Thoracic aorta (tissue), 2 donors: ENCODE measurements at regions not wholly inside any gene's neighbourhood (a gene's known extent, or its start where the extent isn't known, plus 50 kb on each side); places are given as distances from the start of the nearest gene placed in this dataset.

Source experiments
- ATAC-seq: fragments of 150-250 bp; one replicate; pipeline ENCODE4 v1.8.0; 2017; ENCODE audit warnings: low read depth; ENCODE audit not compliant: insufficient number of reproducible peaks, low FRiP score
- DNase-seq: peaks from one replicate; pipeline ENCODE4 v3.0.0-alpha.2; 2020; ENCODE audit warnings: low spot score
- H3K27ac ChIP-seq, 2 donors: fragments of 200-600 bp; sonication (generic); 1 replicate in 1 of 2; 2 replicates in 1 of 2; pipeline ENCODE4 v1.5.1; 2016; ENCODE audit warnings: mild to moderate bottlenecking in 2 of 2, moderate library complexity in 2 of 2
- H3K27me3 ChIP-seq: fragments of 200-600 bp; sonication (generic); replicated peaks from 2 replicates; pipeline ENCODE4 v1.6.0; 2016; ENCODE audit warnings: mild to moderate bottlenecking; ENCODE audit not compliant: insufficient read depth
- H3K36me3 ChIP-seq: fragments of 200-600 bp; sonication (generic); one replicate; pipeline ENCODE4 v1.5.1; 2016
- H3K4me1 ChIP-seq, 2 donors: fragments of 200-600 bp; sonication (generic); 1 replicate in 1 of 2; 2 replicates in 1 of 2; pipeline versions ENCODE4 v1.5.1 to v1.6.0; 2016; ENCODE audit warnings: low read depth in 2 of 2, mild to moderate bottlenecking in 1 of 2; ENCODE audit not compliant: control insufficient read depth in 1 of 2
- H3K4me3 ChIP-seq: fragments of 200-600 bp; sonication (generic); 2 replicates; pipeline ENCODE4 v1.5.1; 2016; ENCODE audit warnings: mild to moderate bottlenecking
- H3K9me3 ChIP-seq: fragments of 200-600 bp; sonication (generic); 2 replicates; pipeline ENCODE4 v1.5.1; 2016
- CTCF ChIP-seq: fragments of 200-600 bp; sonication (generic); IDR thresholded peaks from one replicate; pipeline ENCODE4 v1.5.1; 2019; ENCODE audit warnings: antibody characterized with exemption

GRCh38 chr2:239671916-239672849 lies 271.4 kb upstream of the HDAC4 start:
- Histone ChIP-seq H3K9me3 (no peaks in the 10 kb centered on the region), H3K4me1 (no peaks in the 10 kb centered on the region), H3K36me3 (no peaks in the 10 kb centered on the region), H3K27me3 (no peaks in the 10 kb centered on the region), H3K4me3 (no peak overlapping the region), H3K27ac (no peak overlapping the region)
- TF ChIP-seq CTCF, result no peak
- ATAC-seq (no peak), DNase-seq (no peak)

GRCh38 chr2:239671471-239671870 lies 270.7 kb upstream of the HDAC4 start:
- Histone ChIP-seq H3K36me3 (no peaks in the 10 kb centered on the region), H3K27me3 (no peaks in the 10 kb centered on the region), H3K9me3 (no peaks in the 10 kb centered on the region), H3K27ac (no peak overlapping the region), H3K4me3 (no peak overlapping the region), H3K4me1 (no peaks in the 10 kb centered on the region)
- DNase-seq (no peak), ATAC-seq (no peak)
- TF ChIP-seq CTCF, result no peak

- ATAC-seq (no peak), DNase-seq (no peak)
- Histone ChIP-seq H3K36me3 (no peaks in the 10 kb centered on the region), H3K9me3 (no peaks in the 10 kb centered on the region), H3K27me3 (no peaks in the 10 kb centered on the region), H3K27ac (no peak overlapping the region), H3K4me1 (no peaks in the 10 kb centered on the region), H3K4me3 (no peak overlapping the region)
- TF ChIP-seq CTCF, result no peak
Observed at GRCh38 chr2:239670463-239671120, 269.8 kb upstream of the HDAC4 start.

GRCh38 chr2:239669899-239670460 lies 269.2 kb upstream of the HDAC4 start:
- no peak for DNase-seq
- no peak overlapping the region for H3K4me3 ChIP-seq
- TF ChIP-seq CTCF, result no peak
- H3K27me3 ChIP-seq, result no peaks in the 10 kb centered on the region
- ATAC-seq, result no peak
- no peaks in the 10 kb centered on the region for H3K36me3 ChIP-seq
- H3K27ac ChIP-seq, result no peak overlapping the region
- H3K4me1 ChIP-seq, result no peaks in the 10 kb centered on the region
- H3K9me3 ChIP-seq, result no peaks in the 10 kb centered on the region
